Upper lobe of left lung (tissue), 4 donors: ENCODE measurements at regions not wholly inside any gene's neighbourhood (a gene's known extent, or its start where the extent isn't known, plus 50 kb on each side); places are given as distances from the start of the nearest gene placed in this dataset.

Experiments used
- POLR2A ChIP-seq, 4 donors: fragments of 450-650 bp; IDR thresholded peaks; one replicate each; pipeline ENCODE4 v1.5.1; 2016 to 2017; ENCODE audit warnings: antibody characterized with exemption in 4 of 4, mild to moderate bottlenecking in 2 of 4
- TF ChIP-seq, protein P1 (sequence below), 6 experiments: fragments of 450-650 bp in 4 of 6; fragments of 200-600 bp in 2 of 6; sonication (generic) in 2 of 6; IDR thresholded peaks; one replicate each; pipeline ENCODE4 v1.5.1; 2016 to 2019; ENCODE audit warnings: antibody characterized with exemption in 6 of 6

DNA sequence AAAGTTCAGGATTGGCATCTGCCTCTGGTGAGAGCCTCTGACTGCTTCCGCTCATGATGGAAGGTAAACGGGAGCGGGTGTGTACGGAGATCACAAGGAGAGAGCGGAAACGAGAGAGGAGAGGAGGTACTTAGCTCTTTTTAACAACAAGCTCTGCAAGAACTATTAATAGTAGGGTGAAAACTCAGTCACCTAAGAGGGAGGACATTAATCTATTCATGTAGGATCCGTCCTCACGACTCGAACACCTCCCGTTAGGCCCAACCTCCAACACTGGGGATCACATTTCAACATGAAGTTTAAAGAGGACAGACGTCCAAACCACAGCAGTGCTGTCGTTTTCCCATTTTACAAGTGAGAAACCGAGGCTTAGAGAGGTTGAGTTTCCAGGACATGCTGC lies 173.7 kb downstream of the SLC28A3 start:
- TF ChIP-seq, protein P1, sequence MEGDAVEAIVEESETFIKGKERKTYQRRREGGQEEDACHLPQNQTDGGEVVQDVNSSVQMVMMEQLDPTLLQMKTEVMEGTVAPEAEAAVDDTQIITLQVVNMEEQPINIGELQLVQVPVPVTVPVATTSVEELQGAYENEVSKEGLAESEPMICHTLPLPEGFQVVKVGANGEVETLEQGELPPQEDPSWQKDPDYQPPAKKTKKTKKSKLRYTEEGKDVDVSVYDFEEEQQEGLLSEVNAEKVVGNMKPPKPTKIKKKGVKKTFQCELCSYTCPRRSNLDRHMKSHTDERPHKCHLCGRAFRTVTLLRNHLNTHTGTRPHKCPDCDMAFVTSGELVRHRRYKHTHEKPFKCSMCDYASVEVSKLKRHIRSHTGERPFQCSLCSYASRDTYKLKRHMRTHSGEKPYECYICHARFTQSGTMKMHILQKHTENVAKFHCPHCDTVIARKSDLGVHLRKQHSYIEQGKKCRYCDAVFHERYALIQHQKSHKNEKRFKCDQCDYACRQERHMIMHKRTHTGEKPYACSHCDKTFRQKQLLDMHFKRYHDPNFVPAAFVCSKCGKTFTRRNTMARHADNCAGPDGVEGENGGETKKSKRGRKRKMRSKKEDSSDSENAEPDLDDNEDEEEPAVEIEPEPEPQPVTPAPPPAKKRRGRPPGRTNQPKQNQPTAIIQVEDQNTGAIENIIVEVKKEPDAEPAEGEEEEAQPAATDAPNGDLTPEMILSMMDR (IDR thresholded peaks at IDR 0.05): no peak
- TF ChIP-seq POLR2A (IDR thresholded peaks at IDR 0.05): no peak
